Effector CD4-positive, alpha-beta T cell (primary cell): ENCODE measurements at regions not wholly inside any gene's neighbourhood (a gene's known extent, or its start where the extent isn't known, plus 50 kb on each side); places are given as distances from the start of the nearest gene placed in this dataset.
"Not testable (repeated sequence)": the region's sequence is repeated elsewhere in the genome, so short reads cannot be mapped to it uniquely, and the experiment has no call there.

Experiments used
- DNase-seq: peaks from one replicate; pipeline ENCODE4 v3.0.0-alpha.2; 2020

DNA sequence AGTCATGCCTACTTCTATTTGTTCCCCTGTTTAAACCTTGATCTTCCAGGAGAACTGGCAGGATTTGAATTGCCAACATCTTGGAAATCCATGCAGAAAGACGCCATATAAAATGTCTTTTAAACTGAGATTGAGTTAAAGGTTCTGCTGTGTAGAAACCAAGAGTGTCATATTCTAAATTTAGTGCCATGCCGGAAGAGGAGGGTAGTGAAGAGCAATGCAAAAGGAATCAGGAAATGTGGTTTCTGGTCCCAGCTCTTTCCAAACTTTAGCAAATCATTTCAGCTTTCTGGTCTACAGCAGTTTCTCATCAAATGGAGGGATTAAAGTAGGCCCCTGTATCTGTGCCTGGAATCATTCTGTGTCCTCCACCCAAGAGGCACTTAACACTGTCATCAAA lies 85.7 kb downstream of the BTG1 start:
- no peak for DNase-seq

DNA sequence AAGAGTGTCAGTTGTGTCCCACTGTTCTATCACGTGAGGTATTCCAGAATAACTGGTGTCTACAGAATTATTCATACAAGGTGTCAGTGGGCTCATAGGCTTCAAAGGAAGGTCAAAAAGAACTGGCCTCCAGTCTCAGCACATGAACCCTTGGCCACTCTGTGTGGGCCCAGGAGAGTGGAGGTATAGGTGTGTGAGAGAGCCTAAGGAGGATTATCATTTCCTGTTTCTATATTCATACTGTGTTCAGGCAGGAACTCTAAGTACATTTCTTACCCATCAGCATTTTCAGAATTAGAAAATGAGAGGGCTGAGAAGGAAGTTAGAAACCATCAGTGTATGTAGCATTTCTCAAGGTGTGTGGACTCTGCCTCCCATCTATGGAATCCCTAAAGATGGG lies 87.0 kb downstream of the BTG1 start:
- no peak for DNase-seq

GRCh38 chr12:92056756-92057155 lies 88.9 kb downstream of the BTG1 start:
- DNase-seq, result not testable (repeated sequence)

- no peak for DNase-seq
Observed at GRCh38 chr12:92056290-92056689, 89.4 kb downstream of the BTG1 start.

- peak; percentile 52 for DNase-seq
Observed at GRCh38 chr12:92055877-92056276, 89.8 kb downstream of the BTG1 start.

DNA sequence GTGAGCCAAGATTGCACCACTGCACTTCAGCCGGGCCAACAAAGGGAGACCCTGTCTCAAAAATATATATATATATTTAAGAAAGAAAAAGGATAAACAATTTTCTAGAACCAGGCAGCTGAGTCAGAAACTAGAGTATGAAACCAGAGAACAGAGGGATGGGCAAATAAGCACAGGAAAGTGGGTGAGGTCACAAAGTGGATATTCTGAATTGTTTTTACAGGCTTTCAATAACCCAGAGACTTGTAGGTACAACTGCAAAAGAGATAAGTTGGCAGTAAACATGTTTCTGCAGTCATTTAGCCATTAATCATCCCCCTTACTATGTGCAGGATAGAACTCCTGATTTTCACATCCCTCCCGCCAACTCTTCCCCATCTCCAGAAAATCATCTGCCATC lies 94.2 kb downstream of the BTG1 start:
- DNase-seq, result no peak

GRCh38 chr12:92049403-92049802 lies 96.2 kb downstream of the BTG1 start:
- DNase-seq, result no peak

DNA sequence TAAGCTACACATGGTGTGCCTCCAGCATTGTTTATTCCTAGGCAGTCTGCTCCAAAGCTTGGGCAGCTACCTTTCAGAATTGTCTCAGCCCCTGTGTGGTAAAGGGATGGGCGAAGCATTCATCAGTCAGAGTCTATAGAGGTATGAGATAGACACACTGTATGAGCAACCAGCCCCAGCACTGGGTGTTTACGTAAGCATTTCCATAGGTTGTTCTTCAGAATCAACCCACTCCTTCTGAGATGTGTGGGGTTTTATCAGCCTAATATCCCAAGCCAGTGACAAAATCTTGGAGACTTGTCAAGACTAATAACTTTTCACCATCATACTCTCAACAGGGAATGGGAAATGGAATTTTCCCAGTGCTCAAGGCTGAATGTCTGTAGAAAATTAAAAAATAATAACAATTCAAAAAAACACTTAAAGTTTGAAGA lies 98.2 kb downstream of the BTG1 start:
- DNase-seq, result no peak

DNA sequence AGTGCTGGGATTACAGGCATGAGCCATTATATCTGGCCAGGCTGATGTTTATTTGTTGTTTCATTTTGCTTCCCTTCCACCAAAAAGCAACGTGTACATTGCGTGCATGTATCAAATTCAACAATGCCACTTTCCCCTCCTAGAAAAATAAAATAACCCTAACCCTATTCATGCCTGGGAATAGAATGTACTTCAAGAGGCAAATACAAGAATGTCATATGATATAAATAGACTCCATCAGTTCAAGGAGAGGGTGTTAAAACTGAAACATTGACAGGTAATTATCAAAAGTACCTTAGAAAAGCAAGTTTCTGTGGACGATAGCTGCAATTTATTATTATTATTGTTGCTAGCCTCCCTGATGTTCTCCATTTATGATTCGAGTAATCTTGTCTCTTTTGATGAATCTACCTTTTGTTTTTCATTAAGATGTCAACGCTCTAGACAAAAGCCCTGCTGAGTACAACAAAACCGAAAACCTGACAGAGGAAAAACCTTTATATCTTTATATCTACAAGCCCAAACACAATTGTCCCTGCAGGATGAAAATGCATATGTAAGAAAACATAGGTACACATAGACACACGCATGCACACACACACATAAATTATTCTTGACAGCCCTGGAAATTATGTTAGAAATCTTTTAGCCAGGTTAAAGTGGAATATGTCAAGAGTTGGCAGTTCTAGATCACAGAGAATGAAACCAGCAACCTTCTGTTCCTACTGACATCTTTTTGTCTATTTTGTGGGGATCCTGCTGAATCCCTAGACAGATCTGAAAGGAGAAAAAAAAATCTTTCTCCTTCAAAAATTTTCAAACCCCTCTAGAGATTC lies 98.9 kb downstream of the BTG1 start:
- no peak for DNase-seq

DNA sequence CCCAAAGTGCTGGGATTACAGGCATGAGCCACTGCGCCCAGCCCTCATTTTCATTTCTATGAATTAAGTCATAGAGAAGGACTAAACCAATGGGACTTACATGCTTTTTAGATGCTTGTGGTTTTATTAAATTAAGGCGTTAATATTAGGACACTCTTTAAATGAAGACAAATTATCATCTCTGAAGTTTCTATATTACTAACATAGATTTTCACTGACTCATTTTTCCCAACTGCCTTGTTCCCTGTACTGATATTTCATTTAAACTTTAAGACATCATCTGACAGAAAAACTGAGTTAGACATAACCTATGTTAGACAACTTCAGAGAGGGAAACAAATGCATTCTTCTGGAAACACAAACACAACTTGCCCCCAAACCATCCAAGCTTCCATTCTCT lies 99.8 kb downstream of the BTG1 start:
- DNase-seq, result no peak

GRCh38 chr12:92044435-92044834 lies 101.2 kb downstream of the BTG1 start:
- no peak for DNase-seq

- no peak for DNase-seq
Observed at GRCh38 chr12:92042791-92043531, 102.7 kb downstream of the BTG1 start.

DNA sequence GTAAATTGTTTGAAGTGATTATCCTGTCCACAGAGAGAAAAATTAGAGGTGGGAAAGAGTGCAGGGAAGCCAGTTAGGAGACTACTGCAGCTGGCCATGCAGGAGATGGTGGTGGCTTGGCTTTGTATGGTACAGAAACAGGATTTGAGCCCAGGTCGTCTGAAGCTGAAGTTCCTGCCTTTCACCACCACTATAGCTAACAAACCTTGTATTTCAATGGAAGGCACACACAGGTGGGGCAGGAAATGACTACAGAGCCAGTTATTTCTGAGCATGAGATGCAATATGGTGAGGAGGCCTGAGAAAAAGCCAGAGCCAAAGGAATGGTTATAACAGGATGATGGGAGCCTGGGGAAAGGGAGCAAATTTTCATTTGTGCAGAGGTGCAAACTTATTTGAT lies 103.9 kb downstream of the BTG1 start:
- no peak for DNase-seq

- DNase-seq, result no peak
Observed at GRCh38 chr12:92039046-92039445, 106.6 kb downstream of the BTG1 start.

- DNase-seq, result no peak
Observed at GRCh38 chr12:92038476-92038875, 107.2 kb downstream of the BTG1 start.

GRCh38 chr12:92036771-92037453 lies 108.7 kb downstream of the BTG1 start:
- DNase-seq, result no peak

DNA sequence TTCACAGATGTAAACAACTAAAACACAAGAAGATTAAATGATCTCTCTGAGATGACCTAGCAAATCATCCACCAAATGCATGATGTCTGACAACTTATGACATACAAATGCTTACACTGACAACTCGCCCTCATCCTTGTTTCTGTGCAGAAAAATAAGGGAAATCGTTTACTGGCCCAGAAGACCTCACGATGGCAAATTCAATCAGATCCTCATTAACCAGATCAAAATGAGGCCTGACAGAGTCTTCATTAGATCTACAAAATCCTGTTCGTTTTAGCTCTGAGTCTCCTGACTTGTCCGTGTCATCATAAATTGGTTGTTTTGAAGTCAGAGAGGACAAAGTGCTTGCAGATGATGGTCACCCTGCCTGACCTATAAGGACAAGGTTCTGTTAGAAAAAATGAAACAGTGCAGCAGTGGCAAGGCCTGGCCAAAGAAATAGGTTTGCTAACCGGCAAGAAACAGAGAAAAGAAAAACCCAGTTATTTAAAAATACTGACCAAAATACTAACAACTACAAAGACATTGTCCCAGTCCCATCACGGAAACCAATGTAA lies 109.5 kb downstream of the BTG1 start:
- DNase-seq, result no peak

DNA sequence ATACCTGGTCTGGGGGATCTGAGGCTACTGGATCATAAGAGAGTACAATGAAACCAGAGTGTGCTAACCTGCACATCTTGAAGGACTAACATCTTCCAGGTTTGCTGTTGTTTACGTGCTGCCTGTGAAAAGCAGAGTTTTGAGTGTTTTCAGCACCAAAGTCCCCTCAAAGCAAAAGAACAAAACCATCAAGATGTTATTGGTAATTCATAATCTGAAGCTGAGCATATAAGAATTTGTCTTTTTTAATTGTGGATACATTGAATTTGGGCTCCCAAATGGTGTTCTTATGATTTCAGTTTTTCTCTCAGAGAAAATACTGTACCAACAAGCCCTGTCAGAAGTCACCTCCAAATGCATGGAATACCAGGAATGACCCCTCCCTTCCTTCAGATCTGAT lies 110.2 kb downstream of the BTG1 start:
- DNase-seq, result no peak

DNA sequence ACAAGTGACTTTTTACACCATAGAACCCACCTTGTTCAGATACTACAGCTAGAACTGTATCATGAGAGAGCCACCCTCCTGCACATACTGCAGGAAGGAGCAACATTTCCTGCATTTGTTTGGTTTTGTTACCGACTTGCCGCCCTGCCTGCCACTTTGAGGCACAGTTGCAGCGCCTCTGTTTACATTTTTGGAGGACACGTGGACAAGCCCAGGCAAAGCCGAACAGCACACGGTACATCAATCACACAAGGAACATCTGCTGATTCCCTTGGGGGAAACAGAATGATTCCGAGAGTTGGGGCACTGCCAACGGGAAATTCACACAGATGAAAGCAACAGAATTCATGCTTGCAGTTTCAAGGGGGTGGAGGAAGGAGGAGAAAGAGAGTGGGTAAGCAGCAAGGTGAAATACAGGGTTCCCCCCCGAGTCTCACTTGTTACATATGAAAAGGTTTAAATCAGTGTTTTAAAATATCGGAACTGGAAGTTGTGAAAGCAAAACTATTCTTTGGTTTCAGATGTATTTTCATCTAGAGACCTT lies 110.7 kb downstream of the BTG1 start:
- DNase-seq, result peak; percentile 21

DNA sequence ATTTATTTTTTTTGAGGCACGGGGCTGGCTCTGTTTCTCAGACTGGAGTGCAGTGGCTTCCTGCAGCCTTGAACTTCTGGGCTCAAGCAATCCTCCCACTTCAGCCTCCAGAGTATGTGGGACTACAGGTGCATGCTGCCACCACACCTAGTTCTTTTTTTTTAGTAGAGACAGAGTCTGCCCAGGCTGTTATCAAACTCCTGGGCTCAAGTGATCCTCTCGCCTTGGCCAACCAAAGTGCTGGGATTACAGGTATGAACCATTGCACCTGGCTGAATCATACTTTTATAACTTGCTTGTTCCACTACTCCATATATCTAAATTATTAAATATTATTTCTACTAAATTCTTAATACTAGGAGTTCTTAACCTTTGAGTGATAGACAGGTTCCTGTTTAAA lies 111.6 kb downstream of the BTG1 start:
- DNase-seq, result no peak

DNA sequence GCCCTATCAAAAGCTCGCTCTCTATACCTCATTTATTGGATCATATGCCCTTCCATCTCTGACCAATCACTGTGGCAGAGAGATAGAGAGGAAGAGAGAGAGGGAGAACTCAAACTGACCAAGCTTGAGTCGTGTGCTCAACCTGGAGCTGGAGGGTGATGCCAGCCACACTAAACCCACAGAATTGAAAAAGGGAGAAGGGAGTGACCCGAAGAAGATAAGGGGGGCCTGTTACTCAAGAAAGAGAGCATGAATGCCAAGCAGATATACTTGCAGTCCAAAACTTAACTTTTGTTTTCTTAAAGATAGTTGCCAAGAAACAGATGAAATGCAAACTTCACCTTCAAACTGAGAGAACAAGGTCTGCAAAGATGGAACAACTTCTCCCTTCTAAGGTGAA lies 112.7 kb downstream of the BTG1 start:
- DNase-seq, result no peak

- no peak for DNase-seq
Observed at GRCh38 chr12:92032101-92032500, 113.5 kb downstream of the BTG1 start.

DNA sequence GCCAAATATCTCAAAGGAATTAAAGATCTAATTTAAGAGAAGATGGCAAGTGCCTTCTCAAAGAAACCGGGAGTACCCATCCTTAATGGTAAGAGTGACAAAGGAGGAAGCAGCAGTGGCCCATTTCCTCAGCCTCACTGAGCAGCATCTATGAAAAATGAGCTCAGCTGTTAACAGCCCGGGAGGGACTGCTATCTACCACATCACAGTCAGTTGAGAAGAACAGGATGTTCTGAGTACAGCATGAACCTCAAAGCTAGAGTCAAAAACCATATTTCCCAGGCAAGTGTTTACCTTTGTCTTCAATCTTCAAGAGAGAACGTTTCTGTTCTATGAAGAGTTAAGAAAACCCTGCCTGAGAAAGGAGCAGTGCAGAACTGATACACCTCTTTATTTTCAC lies 115.0 kb downstream of the BTG1 start:
- DNase-seq, result peak; percentile 56
